WTC11 (cell line): ENCODE measurements at regions not wholly inside any gene's neighbourhood (a gene's known extent, or its start where the extent isn't known, plus 50 kb on each side); places are given as distances from the start of the nearest gene placed in this dataset.

ENCODE experiments used
- ATAC-seq: fragments of 200-7000 bp; cut with Tn5 transposase; 2 replicates; pipeline ENCODE4 v1.10.0; 2021; ENCODE audit warnings: mild to moderate bottlenecking, moderate library complexity
- CTCF ChIA-PET: fragments of 300-600 bp; sonication (Branson Sonifier 250); formaldehyde crosslinking; loops from one replicate; lab custom pipeline; 2021; ENCODE audit warnings: antibody characterized with exemption; lab: Charles Lee
- POLR2A ChIA-PET: fragments of 350-600 bp; sonication (Branson Sonifier 250); formaldehyde crosslinking; loops from one replicate; lab custom pipeline; 2021; ENCODE audit warnings: antibody characterized with exemption; lab: Charles Lee
- DNase-seq: peaks from one replicate; pipeline ENCODE4 v3.0.0; 2021; ENCODE audit warnings: low spot score
- H3K27ac Mint-ChIP-seq: 2 replicates; pipeline ENCODE4 v1.8.0; 2021; ENCODE audit warnings: mixed read lengths
- H3K27me3 Mint-ChIP-seq: 2 replicates; pipeline ENCODE4 v1.8.0; 2021; ENCODE audit warnings: low read depth, mild to moderate bottlenecking, moderate library complexity, mixed read lengths
- H3K36me3 Mint-ChIP-seq: 2 replicates; pipeline ENCODE4 v1.8.0; 2021; ENCODE audit warnings: mixed read lengths
- H3K4me1 Mint-ChIP-seq: 2 replicates; pipeline ENCODE4 v1.8.0; 2022; ENCODE audit warnings: mixed read lengths
- H3K4me3 Mint-ChIP-seq: 2 replicates; pipeline ENCODE4 v1.8.0; 2021; ENCODE audit warnings: mild to moderate bottlenecking, moderate library complexity, mixed read lengths
- H3K9me3 Mint-ChIP-seq: 2 replicates; pipeline ENCODE4 v1.8.0; 2021; ENCODE audit warnings: mixed read lengths
- CREM ChIP-seq: sonication (generic); formaldehyde crosslinking; IDR thresholded peaks from 2 replicates; pipeline ENCODE4 v1.8.1; 2022; ENCODE audit warnings: mild to moderate bottlenecking, missing genetic modification reagents, moderate library complexity
- EMX1 ChIP-seq: fragments of 250-450 bp; sonication (Bioruptor Pico); IDR thresholded peaks from 2 replicates; pipeline ENCODE4 v1.8.0; 2021; ENCODE audit warnings: mild to moderate bottlenecking
- ESRRA ChIP-seq: sonication (generic); formaldehyde crosslinking; IDR thresholded peaks from 2 replicates; pipeline ENCODE4 v1.8.1; 2022; ENCODE audit warnings: mild to moderate bottlenecking, missing genetic modification reagents, borderline replicate concordance
- MXD4 ChIP-seq: fragments of 250-450 bp; sonication (Bioruptor Pico); IDR thresholded peaks from 2 replicates; pipeline ENCODE4 v1.8.0; 2021; ENCODE audit warnings: mild to moderate bottlenecking, moderate library complexity, borderline replicate concordance
- NFYB ChIP-seq: sonication (generic); formaldehyde crosslinking; conservative IDR thresholded peaks from 2 replicates; pipeline ENCODE4 v1.8.0; 2022; ENCODE audit warnings: low read depth, missing genetic modification reagents
- OVOL2 ChIP-seq: fragments of 250-450 bp; sonication (Bioruptor Pico); IDR thresholded peaks from 2 replicates; pipeline ENCODE4 v1.9.0; 2021; ENCODE audit warnings: mild to moderate bottlenecking, borderline replicate concordance
- PRRX2 ChIP-seq: fragments of 250-450 bp; sonication (Bioruptor Pico); IDR thresholded peaks from 2 replicates; pipeline ENCODE4 v1.8.0; 2021; ENCODE audit warnings: mild to moderate bottlenecking
- TP53 ChIP-seq: sonication (generic); formaldehyde crosslinking; IDR thresholded peaks from 2 replicates; pipeline ENCODE4 v1.8.1; 2023; ENCODE audit warnings: mild to moderate bottlenecking, missing genetic modification reagents
- ZNF138 ChIP-seq: sonication (generic); formaldehyde crosslinking; conservative IDR thresholded peaks from 2 replicates; pipeline ENCODE4 v1.8.1; 2022; ENCODE audit warnings: mild to moderate bottlenecking, moderate library complexity, missing genetic modification reagents
- ZNF219 ChIP-seq: sonication (generic); formaldehyde crosslinking; IDR thresholded peaks from 2 replicates; pipeline ENCODE4 v1.8.0; 2023; ENCODE audit warnings: missing genetic modification reagents, mild to moderate bottlenecking, borderline replicate concordance
- TF ChIP-seq, protein P1 (sequence below): sonication (generic); formaldehyde crosslinking; IDR thresholded peaks from 2 replicates; pipeline ENCODE4 v1.8.1; 2023; ENCODE audit warnings: mild to moderate bottlenecking, missing genetic modification reagents, moderate library complexity
- TF ChIP-seq, protein P2 (sequence below): sonication (generic); formaldehyde crosslinking; IDR thresholded peaks from 2 replicates; pipeline ENCODE4 v1.8.1; 2023; ENCODE audit warnings: mild to moderate bottlenecking, missing genetic modification reagents, borderline replicate concordance
- TF ChIP-seq, protein P3 (sequence below): sonication (generic); formaldehyde crosslinking; IDR thresholded peaks from 2 replicates; pipeline ENCODE4 v1.8.1; 2023; ENCODE audit warnings: mild to moderate bottlenecking, missing genetic modification reagents
- TF ChIP-seq, protein P4 (sequence below): fragments of 250-450 bp; sonication (Bioruptor Pico); IDR thresholded peaks from 2 replicates; pipeline ENCODE4 v1.9.0; 2021; ENCODE audit warnings: mild to moderate bottlenecking
- TF ChIP-seq, protein P5 (sequence below): sonication (generic); formaldehyde crosslinking; IDR thresholded peaks from 2 replicates; pipeline ENCODE4 v1.8.0; 2022; ENCODE audit warnings: mild to moderate bottlenecking, missing genetic modification reagents
- TF ChIP-seq, protein P6 (sequence below): fragments of 250-450 bp; sonication (Bioruptor Pico); IDR thresholded peaks from 2 replicates; pipeline ENCODE4 v1.8.0; 2021; ENCODE audit warnings: mild to moderate bottlenecking
- TF ChIP-seq, protein P7 (sequence below): sonication (generic); formaldehyde crosslinking; IDR thresholded peaks from 2 replicates; pipeline ENCODE4 v1.8.0; 2023; ENCODE audit warnings: missing genetic modification reagents, mild to moderate bottlenecking, borderline replicate concordance
- TF ChIP-seq, protein P8 (sequence below): sonication (generic); formaldehyde crosslinking; IDR thresholded peaks from 2 replicates; pipeline ENCODE4 v1.8.1; 2022; ENCODE audit warnings: low read depth, missing genetic modification reagents, borderline replicate concordance

DNA sequence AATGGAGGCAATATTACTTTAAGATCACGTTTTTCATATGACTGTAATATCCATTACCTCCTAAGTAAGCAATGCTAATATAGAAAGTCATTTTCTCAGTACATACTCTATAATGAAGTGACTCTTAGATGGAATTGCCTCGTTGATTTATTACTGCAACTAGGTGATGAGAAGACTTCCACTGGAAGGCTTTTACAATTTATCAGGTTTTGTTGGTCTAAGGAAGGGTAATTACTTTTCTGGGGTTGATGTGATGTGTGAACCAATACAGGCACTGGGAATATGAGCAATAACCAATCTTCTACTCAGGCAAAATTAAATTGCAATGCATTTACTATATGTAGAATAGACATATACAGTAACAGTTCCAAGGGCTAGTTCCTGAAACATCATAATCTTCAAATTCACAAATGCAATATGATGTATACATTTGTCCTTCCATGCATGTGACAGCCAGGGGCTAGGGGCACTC lies 635.0 kb downstream of the QKI start:
- ChIA-PET CTCF (no interaction called here), POLR2A (no interaction called here)
- no peak overlapping the region for H3K27ac Mint-ChIP-seq
- no peak overlapping the region for H3K4me3 Mint-ChIP-seq
- no peak for ATAC-seq
- H3K9me3 Mint-ChIP-seq = peaks cover 16% of the 10 kb centered on the region
- H3K36me3 Mint-ChIP-seq = 0 out of 2 replicates have a peak, but pooled peaks cover 2% of the 10 kb centered on the region
- no peak for DNase-seq
- no peaks in the 10 kb centered on the region for H3K27me3 Mint-ChIP-seq
- H3K4me1 Mint-ChIP-seq = no peaks in the 10 kb centered on the region
- TF ChIP-seq, protein P1, sequence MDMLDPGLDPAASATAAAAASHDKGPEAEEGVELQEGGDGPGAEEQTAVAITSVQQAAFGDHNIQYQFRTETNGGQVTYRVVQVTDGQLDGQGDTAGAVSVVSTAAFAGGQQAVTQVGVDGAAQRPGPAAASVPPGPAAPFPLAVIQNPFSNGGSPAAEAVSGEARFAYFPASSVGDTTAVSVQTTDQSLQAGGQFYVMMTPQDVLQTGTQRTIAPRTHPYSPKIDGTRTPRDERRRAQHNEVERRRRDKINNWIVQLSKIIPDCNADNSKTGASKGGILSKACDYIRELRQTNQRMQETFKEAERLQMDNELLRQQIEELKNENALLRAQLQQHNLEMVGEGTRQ (CRISPR knock-in tag) = no peak
- no peak for TF ChIP-seq OVOL2 (CRISPR knock-in tag)
- TF ChIP-seq ZNF219 = no peak
- TF ChIP-seq MXD4 (CRISPR knock-in tag) = no peak
- TF ChIP-seq TP53 = no peak
- TF ChIP-seq, protein P2, sequence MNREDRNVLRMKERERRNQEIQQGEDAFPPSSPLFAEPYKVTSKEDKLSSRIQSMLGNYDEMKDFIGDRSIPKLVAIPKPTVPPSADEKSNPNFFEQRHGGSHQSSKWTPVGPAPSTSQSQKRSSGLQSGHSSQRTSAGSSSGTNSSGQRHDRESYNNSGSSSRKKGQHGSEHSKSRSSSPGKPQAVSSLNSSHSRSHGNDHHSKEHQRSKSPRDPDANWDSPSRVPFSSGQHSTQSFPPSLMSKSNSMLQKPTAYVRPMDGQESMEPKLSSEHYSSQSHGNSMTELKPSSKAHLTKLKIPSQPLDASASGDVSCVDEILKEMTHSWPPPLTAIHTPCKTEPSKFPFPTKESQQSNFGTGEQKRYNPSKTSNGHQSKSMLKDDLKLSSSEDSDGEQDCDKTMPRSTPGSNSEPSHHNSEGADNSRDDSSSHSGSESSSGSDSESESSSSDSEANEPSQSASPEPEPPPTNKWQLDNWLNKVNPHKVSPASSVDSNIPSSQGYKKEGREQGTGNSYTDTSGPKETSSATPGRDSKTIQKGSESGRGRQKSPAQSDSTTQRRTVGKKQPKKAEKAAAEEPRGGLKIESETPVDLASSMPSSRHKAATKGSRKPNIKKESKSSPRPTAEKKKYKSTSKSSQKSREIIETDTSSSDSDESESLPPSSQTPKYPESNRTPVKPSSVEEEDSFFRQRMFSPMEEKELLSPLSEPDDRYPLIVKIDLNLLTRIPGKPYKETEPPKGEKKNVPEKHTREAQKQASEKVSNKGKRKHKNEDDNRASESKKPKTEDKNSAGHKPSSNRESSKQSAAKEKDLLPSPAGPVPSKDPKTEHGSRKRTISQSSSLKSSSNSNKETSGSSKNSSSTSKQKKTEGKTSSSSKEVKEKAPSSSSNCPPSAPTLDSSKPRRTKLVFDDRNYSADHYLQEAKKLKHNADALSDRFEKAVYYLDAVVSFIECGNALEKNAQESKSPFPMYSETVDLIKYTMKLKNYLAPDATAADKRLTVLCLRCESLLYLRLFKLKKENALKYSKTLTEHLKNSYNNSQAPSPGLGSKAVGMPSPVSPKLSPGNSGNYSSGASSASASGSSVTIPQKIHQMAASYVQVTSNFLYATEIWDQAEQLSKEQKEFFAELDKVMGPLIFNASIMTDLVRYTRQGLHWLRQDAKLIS (CRISPR knock-in tag) = no peak
- TF ChIP-seq, protein P3, sequence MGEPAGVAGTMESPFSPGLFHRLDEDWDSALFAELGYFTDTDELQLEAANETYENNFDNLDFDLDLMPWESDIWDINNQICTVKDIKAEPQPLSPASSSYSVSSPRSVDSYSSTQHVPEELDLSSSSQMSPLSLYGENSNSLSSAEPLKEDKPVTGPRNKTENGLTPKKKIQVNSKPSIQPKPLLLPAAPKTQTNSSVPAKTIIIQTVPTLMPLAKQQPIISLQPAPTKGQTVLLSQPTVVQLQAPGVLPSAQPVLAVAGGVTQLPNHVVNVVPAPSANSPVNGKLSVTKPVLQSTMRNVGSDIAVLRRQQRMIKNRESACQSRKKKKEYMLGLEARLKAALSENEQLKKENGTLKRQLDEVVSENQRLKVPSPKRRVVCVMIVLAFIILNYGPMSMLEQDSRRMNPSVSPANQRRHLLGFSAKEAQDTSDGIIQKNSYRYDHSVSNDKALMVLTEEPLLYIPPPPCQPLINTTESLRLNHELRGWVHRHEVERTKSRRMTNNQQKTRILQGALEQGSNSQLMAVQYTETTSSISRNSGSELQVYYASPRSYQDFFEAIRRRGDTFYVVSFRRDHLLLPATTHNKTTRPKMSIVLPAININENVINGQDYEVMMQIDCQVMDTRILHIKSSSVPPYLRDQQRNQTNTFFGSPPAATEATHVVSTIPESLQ (CRISPR knock-in tag) = no peak
- TF ChIP-seq ZNF138 (CRISPR knock-in tag) = no peak
- TF ChIP-seq, protein P4, sequence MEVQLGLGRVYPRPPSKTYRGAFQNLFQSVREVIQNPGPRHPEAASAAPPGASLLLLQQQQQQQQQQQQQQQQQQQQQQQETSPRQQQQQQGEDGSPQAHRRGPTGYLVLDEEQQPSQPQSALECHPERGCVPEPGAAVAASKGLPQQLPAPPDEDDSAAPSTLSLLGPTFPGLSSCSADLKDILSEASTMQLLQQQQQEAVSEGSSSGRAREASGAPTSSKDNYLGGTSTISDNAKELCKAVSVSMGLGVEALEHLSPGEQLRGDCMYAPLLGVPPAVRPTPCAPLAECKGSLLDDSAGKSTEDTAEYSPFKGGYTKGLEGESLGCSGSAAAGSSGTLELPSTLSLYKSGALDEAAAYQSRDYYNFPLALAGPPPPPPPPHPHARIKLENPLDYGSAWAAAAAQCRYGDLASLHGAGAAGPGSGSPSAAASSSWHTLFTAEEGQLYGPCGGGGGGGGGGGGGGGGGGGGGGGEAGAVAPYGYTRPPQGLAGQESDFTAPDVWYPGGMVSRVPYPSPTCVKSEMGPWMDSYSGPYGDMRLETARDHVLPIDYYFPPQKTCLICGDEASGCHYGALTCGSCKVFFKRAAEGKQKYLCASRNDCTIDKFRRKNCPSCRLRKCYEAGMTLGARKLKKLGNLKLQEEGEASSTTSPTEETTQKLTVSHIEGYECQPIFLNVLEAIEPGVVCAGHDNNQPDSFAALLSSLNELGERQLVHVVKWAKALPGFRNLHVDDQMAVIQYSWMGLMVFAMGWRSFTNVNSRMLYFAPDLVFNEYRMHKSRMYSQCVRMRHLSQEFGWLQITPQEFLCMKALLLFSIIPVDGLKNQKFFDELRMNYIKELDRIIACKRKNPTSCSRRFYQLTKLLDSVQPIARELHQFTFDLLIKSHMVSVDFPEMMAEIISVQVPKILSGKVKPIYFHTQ (CRISPR knock-in tag) = no peak
- no peak for TF ChIP-seq ESRRA (CRISPR knock-in tag)
- no peak for TF ChIP-seq CREM
- TF ChIP-seq, protein P5, sequence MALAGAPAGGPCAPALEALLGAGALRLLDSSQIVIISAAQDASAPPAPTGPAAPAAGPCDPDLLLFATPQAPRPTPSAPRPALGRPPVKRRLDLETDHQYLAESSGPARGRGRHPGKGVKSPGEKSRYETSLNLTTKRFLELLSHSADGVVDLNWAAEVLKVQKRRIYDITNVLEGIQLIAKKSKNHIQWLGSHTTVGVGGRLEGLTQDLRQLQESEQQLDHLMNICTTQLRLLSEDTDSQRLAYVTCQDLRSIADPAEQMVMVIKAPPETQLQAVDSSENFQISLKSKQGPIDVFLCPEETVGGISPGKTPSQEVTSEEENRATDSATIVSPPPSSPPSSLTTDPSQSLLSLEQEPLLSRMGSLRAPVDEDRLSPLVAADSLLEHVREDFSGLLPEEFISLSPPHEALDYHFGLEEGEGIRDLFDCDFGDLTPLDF (CRISPR knock-in tag) = no peak
- no peak for TF ChIP-seq EMX1
- no peak for TF ChIP-seq PRRX2
- TF ChIP-seq, protein P6, sequence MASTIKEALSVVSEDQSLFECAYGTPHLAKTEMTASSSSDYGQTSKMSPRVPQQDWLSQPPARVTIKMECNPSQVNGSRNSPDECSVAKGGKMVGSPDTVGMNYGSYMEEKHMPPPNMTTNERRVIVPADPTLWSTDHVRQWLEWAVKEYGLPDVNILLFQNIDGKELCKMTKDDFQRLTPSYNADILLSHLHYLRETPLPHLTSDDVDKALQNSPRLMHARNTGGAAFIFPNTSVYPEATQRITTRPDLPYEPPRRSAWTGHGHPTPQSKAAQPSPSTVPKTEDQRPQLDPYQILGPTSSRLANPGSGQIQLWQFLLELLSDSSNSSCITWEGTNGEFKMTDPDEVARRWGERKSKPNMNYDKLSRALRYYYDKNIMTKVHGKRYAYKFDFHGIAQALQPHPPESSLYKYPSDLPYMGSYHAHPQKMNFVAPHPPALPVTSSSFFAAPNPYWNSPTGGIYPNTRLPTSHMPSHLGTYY (CRISPR knock-in tag) = no peak
- TF ChIP-seq, protein P7, sequence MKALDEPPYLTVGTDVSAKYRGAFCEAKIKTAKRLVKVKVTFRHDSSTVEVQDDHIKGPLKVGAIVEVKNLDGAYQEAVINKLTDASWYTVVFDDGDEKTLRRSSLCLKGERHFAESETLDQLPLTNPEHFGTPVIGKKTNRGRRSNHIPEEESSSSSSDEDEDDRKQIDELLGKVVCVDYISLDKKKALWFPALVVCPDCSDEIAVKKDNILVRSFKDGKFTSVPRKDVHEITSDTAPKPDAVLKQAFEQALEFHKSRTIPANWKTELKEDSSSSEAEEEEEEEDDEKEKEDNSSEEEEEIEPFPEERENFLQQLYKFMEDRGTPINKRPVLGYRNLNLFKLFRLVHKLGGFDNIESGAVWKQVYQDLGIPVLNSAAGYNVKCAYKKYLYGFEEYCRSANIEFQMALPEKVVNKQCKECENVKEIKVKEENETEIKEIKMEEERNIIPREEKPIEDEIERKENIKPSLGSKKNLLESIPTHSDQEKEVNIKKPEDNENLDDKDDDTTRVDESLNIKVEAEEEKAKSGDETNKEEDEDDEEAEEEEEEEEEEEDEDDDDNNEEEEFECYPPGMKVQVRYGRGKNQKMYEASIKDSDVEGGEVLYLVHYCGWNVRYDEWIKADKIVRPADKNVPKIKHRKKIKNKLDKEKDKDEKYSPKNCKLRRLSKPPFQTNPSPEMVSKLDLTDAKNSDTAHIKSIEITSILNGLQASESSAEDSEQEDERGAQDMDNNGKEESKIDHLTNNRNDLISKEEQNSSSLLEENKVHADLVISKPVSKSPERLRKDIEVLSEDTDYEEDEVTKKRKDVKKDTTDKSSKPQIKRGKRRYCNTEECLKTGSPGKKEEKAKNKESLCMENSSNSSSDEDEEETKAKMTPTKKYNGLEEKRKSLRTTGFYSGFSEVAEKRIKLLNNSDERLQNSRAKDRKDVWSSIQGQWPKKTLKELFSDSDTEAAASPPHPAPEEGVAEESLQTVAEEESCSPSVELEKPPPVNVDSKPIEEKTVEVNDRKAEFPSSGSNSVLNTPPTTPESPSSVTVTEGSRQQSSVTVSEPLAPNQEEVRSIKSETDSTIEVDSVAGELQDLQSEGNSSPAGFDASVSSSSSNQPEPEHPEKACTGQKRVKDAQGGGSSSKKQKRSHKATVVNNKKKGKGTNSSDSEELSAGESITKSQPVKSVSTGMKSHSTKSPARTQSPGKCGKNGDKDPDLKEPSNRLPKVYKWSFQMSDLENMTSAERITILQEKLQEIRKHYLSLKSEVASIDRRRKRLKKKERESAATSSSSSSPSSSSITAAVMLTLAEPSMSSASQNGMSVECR = no peak
- no peak for TF ChIP-seq NFYB (CRISPR knock-in tag)
- TF ChIP-seq, protein P8, sequence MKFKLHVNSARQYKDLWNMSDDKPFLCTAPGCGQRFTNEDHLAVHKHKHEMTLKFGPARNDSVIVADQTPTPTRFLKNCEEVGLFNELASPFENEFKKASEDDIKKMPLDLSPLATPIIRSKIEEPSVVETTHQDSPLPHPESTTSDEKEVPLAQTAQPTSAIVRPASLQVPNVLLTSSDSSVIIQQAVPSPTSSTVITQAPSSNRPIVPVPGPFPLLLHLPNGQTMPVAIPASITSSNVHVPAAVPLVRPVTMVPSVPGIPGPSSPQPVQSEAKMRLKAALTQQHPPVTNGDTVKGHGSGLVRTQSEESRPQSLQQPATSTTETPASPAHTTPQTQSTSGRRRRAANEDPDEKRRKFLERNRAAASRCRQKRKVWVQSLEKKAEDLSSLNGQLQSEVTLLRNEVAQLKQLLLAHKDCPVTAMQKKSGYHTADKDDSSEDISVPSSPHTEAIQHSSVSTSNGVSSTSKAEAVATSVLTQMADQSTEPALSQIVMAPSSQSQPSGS (CRISPR knock-in tag) = no peak
